Keratinocyte (primary cell): ENCODE measurements at regions not wholly inside any gene's neighbourhood (a gene's known extent, or its start where the extent isn't known, plus 50 kb on each side); places are given as distances from the start of the nearest gene placed in this dataset.

Experiments used
- DNase-seq: peaks from one replicate; pipeline ENCODE4 v3.0.0-alpha.2; 2011; ENCODE audit warnings: low read depth, missing footprints, low spot score
- FAIRE-seq: peaks from 2 replicates; lab custom pipeline; 2011; peaks lifted over from hg19 to GRCh38; lab: Jason Lieb, UNC
- H2AFZ ChIP-seq: 2 replicates; pipeline ENCODE4 v1.6.0; 2012; ENCODE audit warnings: low read length, control low read depth, inconsistent platforms; ENCODE audit not compliant: control insufficient read depth
- H3K27ac ChIP-seq: 2 replicates; pipeline ENCODE4 v1.5.1; 2011; ENCODE audit warnings: low read length; ENCODE audit not compliant: control insufficient read depth, insufficient read depth
- H3K27me3 ChIP-seq: 3 replicates; pipeline ENCODE4 v1.6.0; 2011; ENCODE audit warnings: low read length; ENCODE audit not compliant: control insufficient read depth, insufficient read depth; ENCODE audit errors: extremely low read depth
- H3K36me3 ChIP-seq, 2 experiments: 2 replicates in 1 of 2; 3 replicates in 1 of 2; pipeline ENCODE4 v1.5.1; 2011; ENCODE audit warnings: low read length in 2 of 2, mild to moderate bottlenecking in 1 of 2; ENCODE audit not compliant: control insufficient read depth in 2 of 2, insufficient read depth in 2 of 2; ENCODE audit errors: extremely low read depth in 1 of 2
- H3K4me1 ChIP-seq: 3 replicates; pipeline ENCODE4 v1.5.1; 2011; ENCODE audit warnings: low read length; ENCODE audit not compliant: control insufficient read depth, insufficient read depth; ENCODE audit errors: extremely low read depth
- H3K4me2 ChIP-seq: 3 replicates; pipeline ENCODE4 v1.6.0; 2011; ENCODE audit warnings: low read depth, low read length; ENCODE audit not compliant: control insufficient read depth, insufficient read depth; ENCODE audit errors: extremely low read depth
- H3K4me3 ChIP-seq, 3 experiments: fragments of 200-600 bp in 1 of 3; sonication (generic) in 1 of 3; 2 replicates in 2 of 3; 3 replicates in 1 of 3; pipeline ENCODE4 v1.5.1; 2011 to 2016; ENCODE audit warnings: low read length in 3 of 3, mild to moderate bottlenecking in 3 of 3, control low read depth in 2 of 3, inconsistent platforms in 1 of 3, low read depth in 1 of 3, mixed read lengths in 1 of 3, mixed run types in 1 of 3, moderate library complexity in 1 of 3; ENCODE audit not compliant: control insufficient read depth in 2 of 3, insufficient read depth in 2 of 3; ENCODE audit errors: extremely low read depth in 1 of 3
- H3K79me2 ChIP-seq: 2 replicates; pipeline ENCODE4 v1.6.0; 2012; ENCODE audit warnings: low read length; ENCODE audit not compliant: control insufficient read depth, insufficient read depth
- H3K9ac ChIP-seq: 3 replicates; pipeline ENCODE4 v1.6.0; 2011; ENCODE audit warnings: low read length; ENCODE audit not compliant: control insufficient read depth, insufficient read depth; ENCODE audit errors: extremely low read depth
- H3K9me1 ChIP-seq: 3 replicates; pipeline ENCODE4 v1.6.0; 2011; ENCODE audit warnings: low read length; ENCODE audit not compliant: control insufficient read depth, insufficient read depth; ENCODE audit errors: extremely low read depth
- H3K9me3 ChIP-seq: 2 replicates; pipeline ENCODE4 v1.5.1; 2012; ENCODE audit warnings: low read depth, low read length; ENCODE audit not compliant: control insufficient read depth
- H4K20me1 ChIP-seq: 3 replicates; pipeline ENCODE4 v1.6.0; 2011; ENCODE audit warnings: low read length; ENCODE audit not compliant: control insufficient read depth, insufficient read depth; ENCODE audit errors: extremely low read depth
- EZH2 ChIP-seq: IDR thresholded peaks from one replicate; pipeline ENCODE4 v1.6.1; 2012; ENCODE audit warnings: inconsistent platforms, mild to moderate bottlenecking, low read length, moderate library complexity
- dilution Hi-C: fragments of 300-500 bp; cut with MboI; formaldehyde crosslinking; loops from one replicate; pipeline ENCODE4 v1.7.0; 2020; ENCODE audit warnings: low sequenced_read_pairs; ENCODE audit not compliant: extremely low pct_ligation_motif_present
- TF ChIP-seq, protein P1 (sequence below), 3 experiments: IDR thresholded peaks in 1 of 3; conservative IDR thresholded peaks in 1 of 3; optimal IDR thresholded peaks in 1 of 3; 2 replicates in 2 of 3; 3 replicates in 1 of 3; pipeline versions ENCODE3 to v1.5.1; 2011; ENCODE audit warnings: low read length in 3 of 3, mild to moderate bottlenecking in 3 of 3, moderate library complexity in 2 of 3, control low read depth in 1 of 3, inconsistent platforms in 1 of 3; ENCODE audit not compliant: insufficient read depth in 2 of 3; ENCODE audit errors: extremely low read depth in 1 of 3

DNA sequence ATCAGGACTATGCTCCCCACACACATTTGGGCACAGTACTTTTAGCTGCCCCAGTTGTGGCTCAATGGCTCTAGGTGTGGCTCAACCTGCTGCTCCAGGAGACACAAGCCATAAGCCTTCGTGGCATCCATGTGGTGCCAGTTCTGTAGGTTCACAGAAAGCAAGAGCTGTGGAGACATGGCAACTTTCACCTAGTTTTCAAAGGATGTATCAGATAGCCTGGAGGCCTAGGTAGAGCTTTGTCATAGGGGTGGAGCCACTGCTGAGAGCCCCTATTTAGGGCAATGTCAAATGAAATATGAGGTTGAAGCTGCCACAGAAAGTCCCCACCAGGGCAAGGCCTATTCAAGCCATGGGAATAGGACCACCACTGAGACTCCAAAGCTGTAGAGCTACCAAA, 210.5 kb downstream of the LMO4 start:
- no peak overlapping the region for H3K9ac ChIP-seq
- TF ChIP-seq, protein P1, sequence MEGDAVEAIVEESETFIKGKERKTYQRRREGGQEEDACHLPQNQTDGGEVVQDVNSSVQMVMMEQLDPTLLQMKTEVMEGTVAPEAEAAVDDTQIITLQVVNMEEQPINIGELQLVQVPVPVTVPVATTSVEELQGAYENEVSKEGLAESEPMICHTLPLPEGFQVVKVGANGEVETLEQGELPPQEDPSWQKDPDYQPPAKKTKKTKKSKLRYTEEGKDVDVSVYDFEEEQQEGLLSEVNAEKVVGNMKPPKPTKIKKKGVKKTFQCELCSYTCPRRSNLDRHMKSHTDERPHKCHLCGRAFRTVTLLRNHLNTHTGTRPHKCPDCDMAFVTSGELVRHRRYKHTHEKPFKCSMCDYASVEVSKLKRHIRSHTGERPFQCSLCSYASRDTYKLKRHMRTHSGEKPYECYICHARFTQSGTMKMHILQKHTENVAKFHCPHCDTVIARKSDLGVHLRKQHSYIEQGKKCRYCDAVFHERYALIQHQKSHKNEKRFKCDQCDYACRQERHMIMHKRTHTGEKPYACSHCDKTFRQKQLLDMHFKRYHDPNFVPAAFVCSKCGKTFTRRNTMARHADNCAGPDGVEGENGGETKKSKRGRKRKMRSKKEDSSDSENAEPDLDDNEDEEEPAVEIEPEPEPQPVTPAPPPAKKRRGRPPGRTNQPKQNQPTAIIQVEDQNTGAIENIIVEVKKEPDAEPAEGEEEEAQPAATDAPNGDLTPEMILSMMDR (optimal IDR thresholded peaks at IDR 0.05 in 1 of 3, IDR thresholded peaks at IDR 0.05 in 1 of 3, conservative IDR thresholded peaks at IDR 0.05 in 1 of 3; ENCODE audit: extremely low read depth in 1 of 3, insufficient read depth in 2 of 3, low read length in 3 of 3), result no peak
- H2AFZ ChIP-seq, result no peak overlapping the region
- H3K27me3 ChIP-seq, result no peaks in the 10 kb centered on the region
- FAIRE-seq, result no peak
- H3K4me2 ChIP-seq, result no peak overlapping the region
- no peaks in the 10 kb centered on the region for H4K20me1 ChIP-seq
- dilution Hi-C loops, result no loop called here
- no peak overlapping the region for H3K27ac ChIP-seq
- H3K9me3 ChIP-seq, result peaks cover 1% of the 10 kb centered on the region
- no peak overlapping the region for H3K4me3 ChIP-seq
- no peaks in the 10 kb centered on the region for H3K36me3 ChIP-seq
- DNase-seq, result no peak
- no peaks in the 10 kb centered on the region for H3K9me1 ChIP-seq
- no peaks in the 10 kb centered on the region for H3K79me2 ChIP-seq
- no peaks in the 10 kb centered on the region for H3K4me1 ChIP-seq

DNA sequence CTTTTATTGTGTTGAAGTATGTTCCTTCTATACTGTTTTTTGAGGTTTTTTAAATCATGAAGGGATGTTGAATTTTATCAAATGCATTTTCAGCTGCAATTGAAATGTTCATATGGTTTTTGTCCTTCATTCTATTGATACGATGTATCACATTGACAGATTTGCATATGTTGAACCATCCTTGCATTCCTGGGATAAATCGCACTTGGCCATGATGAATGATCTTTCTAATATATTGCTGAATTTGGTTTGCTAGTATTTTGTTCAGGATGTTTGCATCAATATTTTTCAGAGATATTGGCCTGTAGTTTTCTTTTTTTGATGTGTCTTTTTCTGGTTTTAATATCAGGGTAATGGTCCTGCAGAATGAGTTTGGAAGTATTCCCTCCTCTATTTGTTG, 214.0 kb downstream of the LMO4 start:
- Histone ChIP-seq H3K4me3 (no peak overlapping the region), H4K20me1 (no peaks in the 10 kb centered on the region), H3K27ac (no peak overlapping the region), H3K27me3 (no peaks in the 10 kb centered on the region), H3K9me3 (peaks cover 1% of the 10 kb centered on the region), H3K4me1 (no peaks in the 10 kb centered on the region), H3K4me2 (no peak overlapping the region), H2AFZ (no peak overlapping the region), H3K9me1 (no peaks in the 10 kb centered on the region), H3K79me2 (no peaks in the 10 kb centered on the region), H3K36me3 (no peaks in the 10 kb centered on the region), H3K9ac (no peak overlapping the region)
- dilution Hi-C loops, result no loop called here
- no peak for FAIRE-seq
- TF ChIP-seq EZH2, result no peak
- TF ChIP-seq, protein P1 (optimal IDR thresholded peaks at IDR 0.05 in 1 of 3, IDR thresholded peaks at IDR 0.05 in 1 of 3, conservative IDR thresholded peaks at IDR 0.05 in 1 of 3; ENCODE audit: extremely low read depth in 1 of 3, insufficient read depth in 2 of 3, low read length in 3 of 3), result no peak
- DNase-seq, result no peak
